ENCODE measurements at regions not wholly inside any gene's neighbourhood (a gene's known extent, or its start where the extent isn't known, plus 50 kb on each side); places are given as distances from the start of the nearest gene placed in this dataset.

- TF ChIP-seq CTCF (optimal IDR thresholded peaks at IDR 0.05 in 1 of 3, IDR thresholded peaks at IDR 0.05 in 1 of 3, conservative IDR thresholded peaks at IDR 0.05 in 1 of 3; ENCODE audit: extremely low read depth in 1 of 3, insufficient read depth in 2 of 3, low read length in 3 of 3) (no peak), EZH2 (IDR thresholded peaks at IDR 0.05; ENCODE audit: low read length) (no peak)
Observed at GRCh38 chr5:158506648-158507047, 593.1 kb downstream of the EBF1 start.

Measured in keratinocyte (primary cell).